AG04449 (cell line): ENCODE measurements at regions not wholly inside any gene's neighbourhood (a gene's known extent, or its start where the extent isn't known, plus 50 kb on each side); places are given as distances from the start of the nearest gene placed in this dataset.
A peak's percentile ranks its signal among the peaks of the same experiment; 100 is the strongest.

Source experiments
- CTCF ChIA-PET: fragments of 350-600 bp; formaldehyde crosslinking; extraction: SDS; loops from one replicate; lab custom pipeline; 2021; ENCODE audit warnings: antibody characterized with exemption; lab: Yijun Ruan, JAX
- POLR2A ChIA-PET: fragments of 400-600, 350-600 bp; formaldehyde crosslinking; extraction: SDS; loops from one replicate; lab custom pipeline; 2020; ENCODE audit warnings: antibody characterized with exemption, inconsistent platforms; lab: Yijun Ruan, JAX
- DNase-seq: peaks from one replicate; pipeline ENCODE4 v3.0.0-alpha.2; 2010; ENCODE audit warnings: low read depth, low spot score
- H3K4me3 ChIP-seq: 2 replicates; pipeline ENCODE4 v1.5.1; 2011; ENCODE audit warnings: low read depth, mild to moderate bottlenecking, control low read depth, low read length
- CTCF ChIP-seq: IDR thresholded peaks from one replicate; pipeline ENCODE4 v1.5.1; 2011; ENCODE audit warnings: mild to moderate bottlenecking, moderate library complexity, low read length, control low read depth, inconsistent platforms; ENCODE audit not compliant: insufficient read depth; ENCODE audit errors: missing control alignments

DNA sequence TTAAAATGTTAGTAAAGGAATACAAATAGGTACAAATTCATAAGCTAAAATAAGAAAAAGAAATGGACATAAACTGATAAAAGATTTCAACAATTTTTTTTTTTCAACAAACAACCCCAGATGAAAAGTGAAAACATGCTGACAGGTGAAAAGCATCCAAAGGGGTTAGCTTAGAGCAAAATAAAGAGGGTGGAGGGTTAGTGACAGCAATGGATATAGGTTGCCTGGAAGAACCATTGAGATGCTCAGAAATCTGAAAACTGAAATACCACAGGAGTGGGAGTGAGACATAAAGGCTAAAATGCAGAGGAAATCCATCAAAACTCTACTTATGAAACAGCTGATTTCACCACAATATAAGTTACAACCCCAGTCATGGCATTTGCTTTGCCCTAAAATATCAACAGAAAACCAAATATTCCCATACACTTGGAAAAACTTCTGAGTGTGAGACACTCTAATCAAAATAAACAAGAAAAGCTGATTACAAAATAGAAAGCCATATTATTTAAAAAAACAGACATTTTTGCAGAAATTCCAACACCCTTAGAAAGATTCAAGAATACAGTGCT is 136.3 kb upstream of the PLEKHG7 start:
- H3K4me3 ChIP-seq = no peak overlapping the region
- ChIA-PET CTCF (interaction anchor here (0.7 to 1.9 kb wide), 5 partner anchors 9 to 1187 kb away, joined by 3 to 12 read pairs (median 4); no protein-coding TSS in a partner anchor), POLR2A (no interaction called here)
- no peak for TF ChIP-seq CTCF
- DNase-seq = no peak

DNA sequence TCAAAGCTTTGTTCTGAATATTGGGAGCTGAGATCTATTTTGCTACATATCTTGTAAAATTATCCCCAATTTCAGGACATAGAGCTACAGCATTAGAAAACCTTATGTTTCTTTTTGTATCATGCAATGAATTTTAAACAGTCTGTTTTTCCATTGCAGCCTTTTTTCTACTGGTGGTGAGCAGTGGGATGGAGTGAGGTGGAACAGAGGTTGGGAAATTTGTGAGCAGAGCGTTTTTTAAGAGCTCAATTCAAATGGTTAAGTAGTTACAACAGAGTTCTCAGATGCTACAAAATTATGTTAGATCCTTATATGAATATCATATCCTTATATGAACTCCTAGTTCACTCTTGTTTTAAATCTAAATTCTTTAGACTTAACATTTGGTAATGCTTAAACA is 139.0 kb upstream of the PLEKHG7 start:
- no peak for DNase-seq
- CTCF ChIA-PET = interaction anchor here (1.1 to 4.1 kb wide), 3 partner anchors 87 to 1182 kb away, joined by 4 to 18 read pairs (median 9); no protein-coding TSS in a partner anchor
- no peak for TF ChIP-seq CTCF
- H3K4me3 ChIP-seq = no peak overlapping the region
- POLR2A ChIA-PET = interaction anchor here (1.0 kb wide), 1 partner anchor 418 kb away, joined by 5 read pairs; the partner anchor contains the start of gene BTG1

DNA sequence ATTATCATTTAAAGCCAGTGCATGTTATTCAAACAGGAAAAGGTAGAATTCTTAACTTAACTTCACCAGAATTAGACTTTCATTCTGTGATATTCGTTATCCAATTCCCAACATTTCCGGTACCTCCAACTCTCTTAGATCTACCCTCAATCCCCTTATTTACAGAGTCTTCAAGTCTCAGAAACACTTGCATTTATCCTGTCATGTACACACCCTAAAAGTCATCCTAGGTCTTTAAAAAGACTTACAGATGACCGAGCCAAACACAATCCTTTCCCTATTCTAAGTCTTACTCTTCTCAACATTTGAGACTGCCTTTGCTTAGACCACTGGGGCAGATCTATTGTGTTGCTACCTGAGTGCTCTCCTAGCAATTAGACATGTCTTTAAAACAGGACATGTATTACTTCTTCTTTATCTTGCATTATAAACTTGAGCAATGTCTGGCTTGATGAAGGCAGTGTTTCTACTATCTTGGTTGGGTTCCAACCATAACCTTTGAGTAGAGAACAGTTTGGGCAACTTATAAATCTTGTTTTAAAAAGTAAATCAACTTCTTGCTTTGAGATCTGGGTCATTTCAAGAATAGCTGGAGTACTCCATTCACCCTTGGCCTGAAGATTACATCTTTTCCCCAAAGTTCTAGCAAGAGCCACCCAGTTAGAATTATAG is 140.6 kb upstream of the PLEKHG7 start:
- CTCF ChIA-PET = interaction anchor here (1.8 to 4.1 kb wide), 3 partner anchors 8 to 1180 kb away, joined by 5 to 18 read pairs (median 9); no protein-coding TSS in a partner anchor
- no peak for DNase-seq
- no peak for TF ChIP-seq CTCF
- POLR2A ChIA-PET = no interaction called here
- H3K4me3 ChIP-seq = no peak overlapping the region

- H3K4me3 ChIP-seq = no peak overlapping the region
- ChIA-PET POLR2A (no interaction called here), CTCF (interaction anchor here (1.8 to 4.1 kb wide), 2 partner anchors 9 to 1180 kb away, joined by 5 to 18 read pairs; no protein-coding TSS in a partner anchor)
- DNase-seq = peak; percentile 60
- no peak for TF ChIP-seq CTCF
These were observed 141.3 kb upstream of the PLEKHG7 start for GRCh38 chr12:92561543-92561899.

- ChIA-PET POLR2A (no interaction called here), CTCF (interaction anchor here (1.8 to 4.1 kb wide), 2 partner anchors 10 to 1179 kb away, joined by 5 to 18 read pairs; no protein-coding TSS in a partner anchor)
- no peak for TF ChIP-seq CTCF
- no peak overlapping the region for H3K4me3 ChIP-seq
- DNase-seq = no peak
These were observed 141.9 kb upstream of the PLEKHG7 start for GRCh38 chr12:92560713-92561542.

- no peak for TF ChIP-seq CTCF
- DNase-seq = no peak
- ChIA-PET CTCF (no interaction called here), POLR2A (no interaction called here)
- H3K4me3 ChIP-seq = no peak overlapping the region
These were observed 144.0 kb upstream of the PLEKHG7 start for GRCh38 chr12:92558806-92559205.
